ENCODE measurements at regions not wholly inside any gene's neighbourhood (a gene's known extent, or its start where the extent isn't known, plus 50 kb on each side); places are given as distances from the start of the nearest gene placed in this dataset.

DNA sequence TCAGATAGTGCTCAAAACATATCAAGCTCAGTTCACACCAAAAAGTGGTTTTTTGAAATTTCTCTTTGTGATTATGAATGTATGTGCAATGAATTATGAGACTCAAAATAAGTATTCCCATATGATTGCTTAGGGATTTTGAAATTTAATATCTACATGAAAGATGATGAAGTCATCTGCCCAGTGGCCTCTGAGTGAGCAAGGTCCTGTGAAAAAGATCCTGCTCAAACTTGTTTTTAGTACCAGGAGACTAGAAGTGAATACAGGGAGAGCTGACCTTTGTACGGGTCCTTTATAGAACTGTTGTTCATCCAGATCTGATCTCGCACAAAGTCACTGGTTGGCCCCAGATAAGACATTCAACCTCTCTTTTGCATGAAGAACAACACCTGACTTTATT, 151.9 kb upstream of the MAF start:
- no peaks in the 10 kb centered on the region for H3K27me3 ChIP-seq (ENCODE audit: low read length)
- H3F3A ChIP-seq (ENCODE audit: insufficient read depth) = no peaks in the 10 kb centered on the region
- no peak overlapping the region for H3K27ac ChIP-seq (ENCODE audit: low read depth, low read length)
- H3K9ac ChIP-seq (ENCODE audit: low read length) = no peak overlapping the region
- no peak overlapping the region for H3K4me3 ChIP-seq (ENCODE audit: insufficient read depth, low read length, poor library complexity, severe bottlenecking)
- TF ChIP-seq, protein P1, sequence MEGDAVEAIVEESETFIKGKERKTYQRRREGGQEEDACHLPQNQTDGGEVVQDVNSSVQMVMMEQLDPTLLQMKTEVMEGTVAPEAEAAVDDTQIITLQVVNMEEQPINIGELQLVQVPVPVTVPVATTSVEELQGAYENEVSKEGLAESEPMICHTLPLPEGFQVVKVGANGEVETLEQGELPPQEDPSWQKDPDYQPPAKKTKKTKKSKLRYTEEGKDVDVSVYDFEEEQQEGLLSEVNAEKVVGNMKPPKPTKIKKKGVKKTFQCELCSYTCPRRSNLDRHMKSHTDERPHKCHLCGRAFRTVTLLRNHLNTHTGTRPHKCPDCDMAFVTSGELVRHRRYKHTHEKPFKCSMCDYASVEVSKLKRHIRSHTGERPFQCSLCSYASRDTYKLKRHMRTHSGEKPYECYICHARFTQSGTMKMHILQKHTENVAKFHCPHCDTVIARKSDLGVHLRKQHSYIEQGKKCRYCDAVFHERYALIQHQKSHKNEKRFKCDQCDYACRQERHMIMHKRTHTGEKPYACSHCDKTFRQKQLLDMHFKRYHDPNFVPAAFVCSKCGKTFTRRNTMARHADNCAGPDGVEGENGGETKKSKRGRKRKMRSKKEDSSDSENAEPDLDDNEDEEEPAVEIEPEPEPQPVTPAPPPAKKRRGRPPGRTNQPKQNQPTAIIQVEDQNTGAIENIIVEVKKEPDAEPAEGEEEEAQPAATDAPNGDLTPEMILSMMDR (IDR thresholded peaks at IDR 0.05; ENCODE audit: insufficient read depth, low read length, poor library complexity, severe bottlenecking) = no peak
- TF ChIP-seq EZH2phosphoT487 (conservative IDR thresholded peaks at IDR 0.05; ENCODE audit: low read length) = no peak
- no peaks in the 10 kb centered on the region for H3K79me2 ChIP-seq (ENCODE audit: insufficient read depth, low read length)
- H3K9me2 ChIP-seq (replicated peaks; ENCODE audit: insufficient read depth, low read length) = no peaks in the 10 kb centered on the region
- no peaks in the 10 kb centered on the region for H3K9me3 ChIP-seq (ENCODE audit: insufficient read depth, low read length)
- H4K20me1 ChIP-seq (ENCODE audit: low read depth, low read length) = no peaks in the 10 kb centered on the region
- no peak overlapping the region for H2AFZ ChIP-seq (ENCODE audit: low read depth, low read length, severe bottlenecking)
- no peak overlapping the region for H3K4me2 ChIP-seq (ENCODE audit: low read depth, low read length, poor library complexity, severe bottlenecking)
- no peaks in the 10 kb centered on the region for H3K36me3 ChIP-seq (ENCODE audit: low read length)

DNA sequence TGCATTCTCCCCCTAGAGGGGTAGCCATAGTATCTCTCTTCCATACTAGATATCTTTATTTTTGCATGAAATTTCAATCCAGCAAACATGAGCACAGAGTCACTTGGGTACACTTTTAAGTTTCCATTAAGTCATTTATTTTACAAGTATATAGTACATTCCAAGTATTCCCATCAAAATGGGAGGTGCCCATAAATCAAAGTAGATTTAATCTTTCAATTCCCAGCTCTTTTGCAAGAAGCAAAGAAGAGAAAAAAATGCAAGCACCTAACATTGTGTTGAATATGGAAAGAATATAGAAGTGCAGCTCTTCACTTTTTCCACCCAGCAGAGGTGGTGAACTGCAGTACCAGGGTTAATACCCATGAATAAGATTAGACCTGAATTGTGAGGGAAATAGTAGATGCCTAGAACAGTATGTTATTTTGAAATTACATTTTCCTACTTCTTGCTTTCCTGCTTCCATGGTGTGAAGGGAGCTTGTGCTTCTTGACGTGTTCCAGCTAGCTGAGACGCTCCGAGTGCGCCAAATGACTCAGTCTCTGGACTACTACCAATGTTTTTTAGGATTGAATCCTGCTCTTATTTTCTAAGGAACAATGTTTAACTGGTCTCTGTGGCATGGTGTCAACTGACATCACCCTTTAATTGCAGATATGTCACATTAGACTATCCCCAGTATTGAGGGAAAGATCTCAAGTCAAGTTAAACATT, 151.1 kb upstream of the MAF start:
- Histone ChIP-seq H3K36me3 (ENCODE audit: low read length) (no peaks in the 10 kb centered on the region), H3K79me2 (ENCODE audit: insufficient read depth, low read length) (no peaks in the 10 kb centered on the region), H3K27me3 (ENCODE audit: low read length) (no peaks in the 10 kb centered on the region), H3K9me3 (ENCODE audit: insufficient read depth, low read length) (no peaks in the 10 kb centered on the region), H3K4me3 (ENCODE audit: insufficient read depth, low read length, poor library complexity, severe bottlenecking) (no peak overlapping the region), H3K27ac (ENCODE audit: low read depth, low read length) (no peak overlapping the region), H3K9me2 (replicated peaks; ENCODE audit: insufficient read depth, low read length) (no peaks in the 10 kb centered on the region), H3K4me2 (ENCODE audit: low read depth, low read length, poor library complexity, severe bottlenecking) (no peak overlapping the region), H2AFZ (ENCODE audit: low read depth, low read length, severe bottlenecking) (no peak overlapping the region), H3K9ac (ENCODE audit: low read length) (no peak overlapping the region), H4K20me1 (ENCODE audit: low read depth, low read length) (no peaks in the 10 kb centered on the region), H3F3A (ENCODE audit: insufficient read depth) (no peaks in the 10 kb centered on the region)
- TF ChIP-seq, protein P1 (IDR thresholded peaks at IDR 0.05; ENCODE audit: insufficient read depth, low read length, poor library complexity, severe bottlenecking) = no peak
- no peak for TF ChIP-seq EZH2phosphoT487 (conservative IDR thresholded peaks at IDR 0.05; ENCODE audit: low read length)

DNA sequence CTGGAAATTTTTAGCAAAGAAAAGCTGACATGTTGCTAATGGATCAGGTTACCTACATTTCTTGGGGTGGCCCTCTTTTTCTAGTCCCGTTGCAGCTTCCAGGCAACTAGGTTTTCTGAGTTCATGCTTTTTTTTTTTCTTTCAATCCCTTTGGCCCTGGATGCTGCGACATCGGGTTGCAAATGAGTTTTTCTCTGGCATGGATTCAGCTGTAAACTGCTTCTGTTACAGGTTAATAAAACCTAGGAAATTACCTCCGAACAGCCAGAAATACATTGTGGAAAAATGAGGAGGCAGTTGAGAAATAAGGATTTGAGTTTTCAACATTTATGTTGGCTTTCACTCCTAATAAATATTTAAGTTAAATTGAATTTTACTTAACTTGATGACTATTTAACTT, 149.8 kb upstream of the MAF start:
- H4K20me1 ChIP-seq (ENCODE audit: low read depth, low read length) = no peaks in the 10 kb centered on the region
- no peak overlapping the region for H2AFZ ChIP-seq (ENCODE audit: low read depth, low read length, severe bottlenecking)
- H3K4me2 ChIP-seq (ENCODE audit: low read depth, low read length, poor library complexity, severe bottlenecking) = no peak overlapping the region
- H3F3A ChIP-seq (ENCODE audit: insufficient read depth) = no peaks in the 10 kb centered on the region
- no peaks in the 10 kb centered on the region for H3K36me3 ChIP-seq (ENCODE audit: low read length)
- no peaks in the 10 kb centered on the region for H3K9me3 ChIP-seq (ENCODE audit: insufficient read depth, low read length)
- no peak overlapping the region for H3K27ac ChIP-seq (ENCODE audit: low read depth, low read length)
- H3K9me2 ChIP-seq (replicated peaks; ENCODE audit: insufficient read depth, low read length) = no peaks in the 10 kb centered on the region
- TF ChIP-seq EZH2phosphoT487 (conservative IDR thresholded peaks at IDR 0.05; ENCODE audit: low read length) = no peak
- H3K27me3 ChIP-seq (ENCODE audit: low read length) = no peaks in the 10 kb centered on the region
- no peak overlapping the region for H3K4me3 ChIP-seq (ENCODE audit: insufficient read depth, low read length, poor library complexity, severe bottlenecking)
- no peaks in the 10 kb centered on the region for H3K79me2 ChIP-seq (ENCODE audit: insufficient read depth, low read length)
- H3K9ac ChIP-seq (ENCODE audit: low read length) = no peak overlapping the region

DNA sequence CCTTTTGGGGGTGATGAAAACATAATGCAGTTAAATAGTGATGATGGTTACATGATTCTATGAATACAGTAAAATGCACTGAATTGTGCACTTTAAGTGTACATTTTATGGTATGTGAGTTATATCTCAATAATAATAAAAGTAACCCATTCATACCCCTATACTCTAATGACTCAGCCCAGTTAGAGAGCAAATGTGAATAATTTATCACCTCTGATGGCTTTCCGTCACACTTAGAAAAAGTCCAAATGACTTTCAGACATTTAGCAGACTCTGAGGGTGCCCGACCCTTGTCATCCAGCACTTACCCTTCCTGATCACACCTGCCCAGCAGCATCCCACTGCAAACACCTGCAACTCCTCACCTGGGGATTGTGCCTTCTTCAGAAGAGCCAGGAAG, 148.1 kb upstream of the MAF start:
- H3K9ac ChIP-seq (ENCODE audit: low read length) = no peak overlapping the region
- H3K27me3 ChIP-seq (ENCODE audit: low read length) = no peaks in the 10 kb centered on the region
- H3F3A ChIP-seq (ENCODE audit: insufficient read depth) = no peaks in the 10 kb centered on the region
- TF ChIP-seq, protein P1 (IDR thresholded peaks at IDR 0.05; ENCODE audit: insufficient read depth, low read length, poor library complexity, severe bottlenecking) = no peak
- no peak for TF ChIP-seq EZH2phosphoT487 (conservative IDR thresholded peaks at IDR 0.05; ENCODE audit: low read length)
- H3K4me3 ChIP-seq (ENCODE audit: insufficient read depth, low read length, poor library complexity, severe bottlenecking) = no peak overlapping the region
- no peaks in the 10 kb centered on the region for H3K79me2 ChIP-seq (ENCODE audit: insufficient read depth, low read length)
- no peaks in the 10 kb centered on the region for H4K20me1 ChIP-seq (ENCODE audit: low read depth, low read length)
- H3K36me3 ChIP-seq (ENCODE audit: low read length) = no peaks in the 10 kb centered on the region
- no peak overlapping the region for H3K4me2 ChIP-seq (ENCODE audit: low read depth, low read length, poor library complexity, severe bottlenecking)
- H3K9me3 ChIP-seq (ENCODE audit: insufficient read depth, low read length) = no peaks in the 10 kb centered on the region
- H3K27ac ChIP-seq (ENCODE audit: low read depth, low read length) = no peak overlapping the region
- H2AFZ ChIP-seq (ENCODE audit: low read depth, low read length, severe bottlenecking) = no peak overlapping the region
- no peaks in the 10 kb centered on the region for H3K9me2 ChIP-seq (replicated peaks; ENCODE audit: insufficient read depth, low read length)

Data from SU-DHL-6 (cell line).